HFFc6 (cell line): ENCODE measurements at regions not wholly inside any gene's neighbourhood (a gene's known extent, or its start where the extent isn't known, plus 50 kb on each side); places are given as distances from the start of the nearest gene placed in this dataset.

Experiments
- DNase-seq: peaks from one replicate; pipeline ENCODE4 v3.0.0-alpha.2; 2018
- H3K27ac Mint-ChIP-seq: 2 replicates; pipeline ENCODE4 v1.8.0; 2020; ENCODE audit warnings: mild to moderate bottlenecking, mixed read lengths
- H3K27me3 Mint-ChIP-seq: 2 replicates; pipeline ENCODE4 v1.8.0; 2021; ENCODE audit warnings: mild to moderate bottlenecking, moderate library complexity, mixed read lengths; ENCODE audit not compliant: insufficient read depth
- H3K36me3 Mint-ChIP-seq: 2 replicates; pipeline ENCODE4 v1.8.0; 2021; ENCODE audit warnings: low read depth, mixed read lengths
- H3K4me1 Mint-ChIP-seq: 2 replicates; pipeline ENCODE4 v1.8.0; 2020; ENCODE audit warnings: low read depth, mixed read lengths
- H3K4me3 Mint-ChIP-seq: 2 replicates; pipeline ENCODE4 v1.8.0; 2020; ENCODE audit warnings: mild to moderate bottlenecking, moderate library complexity, mixed read lengths
- H3K9me3 Mint-ChIP-seq: 2 replicates; pipeline ENCODE4 v1.8.0; 2020; ENCODE audit warnings: mild to moderate bottlenecking, mixed read lengths
- TF ChIP-seq, protein P1 (sequence below): fragments of 200-600 bp; sonication (generic); IDR thresholded peaks from 2 replicates; pipeline ENCODE4 v1.5.0; 2021; ENCODE audit warnings: antibody characterized with exemption, mild to moderate bottlenecking

DNA sequence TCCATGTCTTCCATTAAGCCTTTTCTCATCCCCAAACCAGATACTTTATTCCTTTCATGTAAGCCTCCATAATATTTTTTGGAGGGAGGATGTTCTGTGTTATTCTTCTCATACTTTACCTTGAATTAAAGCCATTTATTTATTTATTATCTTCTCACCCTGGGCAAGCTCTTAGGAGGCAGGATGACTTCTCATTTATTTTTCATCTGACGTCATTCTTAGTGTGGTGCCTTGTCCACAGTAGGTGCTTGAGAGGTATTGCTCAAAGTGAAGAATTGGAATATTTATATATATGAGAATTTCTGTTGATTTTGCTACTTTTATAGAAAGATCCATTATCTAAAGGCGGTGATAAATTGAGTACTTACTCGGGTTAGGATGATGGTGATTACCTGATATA is 458.3 kb upstream of the ACTBL2 start:
- Mint-ChIP-seq H3K36me3 (no peaks in the 10 kb centered on the region; the same call in 1 of the 2 replicates), H3K4me1 (peaks cover 22% of the 10 kb centered on the region), H3K4me3 (no peak overlapping the region), H3K27ac (no peak overlapping the region), H3K9me3 (no peaks in the 10 kb centered on the region), H3K27me3 (peaks cover 2% of the 10 kb centered on the region; the same call in 1 of the 2 replicates)
- no peak for DNase-seq
- TF ChIP-seq, protein P1, sequence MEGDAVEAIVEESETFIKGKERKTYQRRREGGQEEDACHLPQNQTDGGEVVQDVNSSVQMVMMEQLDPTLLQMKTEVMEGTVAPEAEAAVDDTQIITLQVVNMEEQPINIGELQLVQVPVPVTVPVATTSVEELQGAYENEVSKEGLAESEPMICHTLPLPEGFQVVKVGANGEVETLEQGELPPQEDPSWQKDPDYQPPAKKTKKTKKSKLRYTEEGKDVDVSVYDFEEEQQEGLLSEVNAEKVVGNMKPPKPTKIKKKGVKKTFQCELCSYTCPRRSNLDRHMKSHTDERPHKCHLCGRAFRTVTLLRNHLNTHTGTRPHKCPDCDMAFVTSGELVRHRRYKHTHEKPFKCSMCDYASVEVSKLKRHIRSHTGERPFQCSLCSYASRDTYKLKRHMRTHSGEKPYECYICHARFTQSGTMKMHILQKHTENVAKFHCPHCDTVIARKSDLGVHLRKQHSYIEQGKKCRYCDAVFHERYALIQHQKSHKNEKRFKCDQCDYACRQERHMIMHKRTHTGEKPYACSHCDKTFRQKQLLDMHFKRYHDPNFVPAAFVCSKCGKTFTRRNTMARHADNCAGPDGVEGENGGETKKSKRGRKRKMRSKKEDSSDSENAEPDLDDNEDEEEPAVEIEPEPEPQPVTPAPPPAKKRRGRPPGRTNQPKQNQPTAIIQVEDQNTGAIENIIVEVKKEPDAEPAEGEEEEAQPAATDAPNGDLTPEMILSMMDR, result no peak

DNA sequence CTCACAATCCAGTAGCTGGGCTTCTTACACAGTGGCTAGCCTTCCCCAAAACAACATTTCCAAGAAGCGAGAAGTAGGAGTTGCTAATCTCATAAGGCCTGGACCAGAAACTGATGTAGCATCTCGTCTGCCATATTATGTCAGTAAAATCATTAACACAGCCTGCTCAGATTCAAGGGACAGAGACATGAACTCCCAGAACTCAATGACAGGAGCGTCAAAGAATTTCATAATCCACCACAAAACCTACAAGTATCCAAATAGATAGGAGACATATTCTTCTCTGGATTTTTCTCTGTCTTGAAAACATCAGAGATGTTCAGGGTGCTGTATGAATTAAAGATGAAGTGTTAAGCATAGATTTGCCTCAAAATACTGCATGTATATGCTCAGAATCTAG is 457.6 kb upstream of the ACTBL2 start:
- Mint-ChIP-seq H3K4me3 (no peak overlapping the region), H3K27me3 (peaks cover 2% of the 10 kb centered on the region; the same call in 1 of the 2 replicates), H3K27ac (no peak overlapping the region), H3K36me3 (no peaks in the 10 kb centered on the region; the same call in 1 of the 2 replicates), H3K9me3 (no peaks in the 10 kb centered on the region), H3K4me1 (peaks cover 26% of the 10 kb centered on the region)
- TF ChIP-seq, protein P1, result no peak
- no peak for DNase-seq

DNA sequence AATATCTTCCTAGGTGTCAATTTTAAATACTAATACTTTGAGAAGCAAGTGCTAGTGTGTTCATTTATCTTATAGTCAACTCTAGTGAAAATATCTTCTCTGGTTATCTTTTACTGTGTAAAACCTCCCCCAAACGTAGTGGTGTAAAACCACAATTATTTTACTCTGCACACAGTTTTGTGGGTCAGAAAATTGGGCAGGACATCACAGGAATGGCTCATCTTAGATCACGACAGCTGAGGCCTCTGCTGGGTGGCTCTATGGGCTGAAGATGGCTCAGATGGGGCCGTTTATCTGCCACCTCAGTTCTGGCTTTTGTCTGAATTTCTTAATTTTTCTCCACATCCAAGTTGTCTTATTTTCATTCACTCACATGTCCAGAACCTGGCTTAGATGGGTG is 457.2 kb upstream of the ACTBL2 start:
- H3K4me3 Mint-ChIP-seq, result no peak overlapping the region
- peaks cover 26% of the 10 kb centered on the region for H3K4me1 Mint-ChIP-seq
- DNase-seq, result no peak
- TF ChIP-seq, protein P1, result no peak
- H3K27me3 Mint-ChIP-seq, result peaks cover 2% of the 10 kb centered on the region; the same call in 1 of the 2 replicates
- no peaks in the 10 kb centered on the region for H3K9me3 Mint-ChIP-seq
- H3K36me3 Mint-ChIP-seq, result no peaks in the 10 kb centered on the region; the same call in 1 of the 2 replicates
- H3K27ac Mint-ChIP-seq, result no peak overlapping the region

DNA sequence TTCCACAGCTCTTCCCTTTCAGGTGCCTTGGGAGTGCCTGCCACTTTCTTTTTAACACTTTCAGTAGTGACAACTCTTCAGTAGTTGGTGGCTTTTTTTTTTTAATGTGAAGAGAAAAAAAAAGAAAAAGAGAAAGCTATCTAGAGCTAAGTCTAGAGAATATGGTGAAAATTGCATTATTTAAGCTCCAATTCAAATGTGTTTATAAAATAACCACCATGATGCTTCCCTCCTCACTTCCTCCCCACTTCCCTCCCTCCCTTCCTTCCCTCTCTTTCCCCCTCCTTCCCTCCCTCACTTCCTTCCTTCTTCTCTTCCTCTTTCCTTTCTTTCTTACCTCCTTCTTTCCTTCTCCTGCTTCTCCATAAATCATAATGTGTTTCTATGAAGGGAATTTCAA is 456.7 kb upstream of the ACTBL2 start:
- TF ChIP-seq, protein P1, result no peak
- H3K4me1 Mint-ChIP-seq, result peaks cover 26% of the 10 kb centered on the region

DNA sequence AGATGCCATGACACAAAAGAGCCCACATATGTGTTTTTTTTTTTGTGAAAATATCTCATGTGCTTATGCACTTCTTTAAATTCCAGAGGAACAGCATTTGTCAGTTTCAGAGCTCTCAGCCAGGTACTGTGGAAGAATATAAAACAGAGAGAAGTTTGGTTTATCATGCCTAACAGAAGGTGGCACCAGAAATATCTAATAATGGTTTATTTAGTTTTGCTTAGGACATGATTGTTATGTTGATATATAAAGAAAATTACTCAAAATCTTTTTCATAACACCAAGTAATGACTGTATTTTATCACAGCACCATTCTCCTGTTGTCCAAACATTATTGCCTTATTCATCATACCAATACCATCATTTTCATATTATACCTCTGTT is 455.6 kb upstream of the ACTBL2 start:
- no peaks in the 10 kb centered on the region; the same call in 1 of the 2 replicates for H3K36me3 Mint-ChIP-seq
- no peaks in the 10 kb centered on the region for H3K9me3 Mint-ChIP-seq
- peaks cover 26% of the 10 kb centered on the region for H3K4me1 Mint-ChIP-seq
- TF ChIP-seq, protein P1, result no peak
- no peak overlapping the region for H3K4me3 Mint-ChIP-seq
- no peak for DNase-seq
- H3K27ac Mint-ChIP-seq, result no peak overlapping the region
- H3K27me3 Mint-ChIP-seq, result peaks cover 2% of the 10 kb centered on the region; the same call in 1 of the 2 replicates

More for the DNA sequence above, 456.7 kb upstream of the ACTBL2 start:
- Mint-ChIP-seq H3K9me3 (no peaks in the 10 kb centered on the region), H3K4me3 (no peak overlapping the region), H3K27ac (no peak overlapping the region), H3K27me3 (peaks cover 2% of the 10 kb centered on the region; the same call in 1 of the 2 replicates), H3K36me3 (no peaks in the 10 kb centered on the region; the same call in 1 of the 2 replicates)
- no peak for DNase-seq
